ENCODE measurements at regions not wholly inside any gene's neighbourhood (a gene's known extent, or its start where the extent isn't known, plus 50 kb on each side); places are given as distances from the start of the nearest gene placed in this dataset.

DNA sequence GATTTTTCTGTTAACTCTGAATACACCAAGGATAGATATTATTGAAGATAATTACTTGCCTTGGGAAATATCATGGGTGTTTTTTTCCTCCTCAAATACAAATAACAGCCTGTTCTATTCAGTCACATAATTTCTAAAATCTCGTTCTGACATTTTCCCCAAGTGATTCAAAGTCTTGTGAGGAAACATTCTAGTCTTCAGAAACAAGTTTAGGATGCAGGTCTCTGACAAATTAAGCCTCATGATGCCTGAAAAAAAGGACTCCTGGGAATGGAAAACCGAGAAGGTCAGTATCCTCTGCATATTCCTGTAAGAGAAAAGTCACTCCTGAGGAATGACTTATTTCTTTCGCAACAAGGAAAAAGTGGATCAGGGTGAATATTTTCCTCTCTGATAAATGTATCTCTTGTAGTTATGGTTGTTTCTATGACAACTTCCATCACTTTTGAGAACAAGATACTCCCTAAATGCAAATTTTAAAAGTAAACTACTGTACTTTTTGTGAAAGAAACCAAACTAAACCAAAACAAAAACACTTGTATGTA is 384.6 kb downstream of the CNTNAP4 start:
- TF ChIP-seq, protein P1, sequence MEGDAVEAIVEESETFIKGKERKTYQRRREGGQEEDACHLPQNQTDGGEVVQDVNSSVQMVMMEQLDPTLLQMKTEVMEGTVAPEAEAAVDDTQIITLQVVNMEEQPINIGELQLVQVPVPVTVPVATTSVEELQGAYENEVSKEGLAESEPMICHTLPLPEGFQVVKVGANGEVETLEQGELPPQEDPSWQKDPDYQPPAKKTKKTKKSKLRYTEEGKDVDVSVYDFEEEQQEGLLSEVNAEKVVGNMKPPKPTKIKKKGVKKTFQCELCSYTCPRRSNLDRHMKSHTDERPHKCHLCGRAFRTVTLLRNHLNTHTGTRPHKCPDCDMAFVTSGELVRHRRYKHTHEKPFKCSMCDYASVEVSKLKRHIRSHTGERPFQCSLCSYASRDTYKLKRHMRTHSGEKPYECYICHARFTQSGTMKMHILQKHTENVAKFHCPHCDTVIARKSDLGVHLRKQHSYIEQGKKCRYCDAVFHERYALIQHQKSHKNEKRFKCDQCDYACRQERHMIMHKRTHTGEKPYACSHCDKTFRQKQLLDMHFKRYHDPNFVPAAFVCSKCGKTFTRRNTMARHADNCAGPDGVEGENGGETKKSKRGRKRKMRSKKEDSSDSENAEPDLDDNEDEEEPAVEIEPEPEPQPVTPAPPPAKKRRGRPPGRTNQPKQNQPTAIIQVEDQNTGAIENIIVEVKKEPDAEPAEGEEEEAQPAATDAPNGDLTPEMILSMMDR (conservative IDR thresholded peaks at IDR 0.05; ENCODE audit: low read depth, low read length), result no peak
- TF ChIP-seq EZH2 (IDR thresholded peaks at IDR 0.05; ENCODE audit: low read length, unreplicated experiment), result no peak
